ENCODE measurements at regions not wholly inside any gene's neighbourhood (a gene's known extent, or its start where the extent isn't known, plus 50 kb on each side); places are given as distances from the start of the nearest gene placed in this dataset.
"Not testable (repeated sequence)": the region's sequence is repeated elsewhere in the genome, so short reads cannot be mapped to it uniquely, and the experiment has no call there.

GRCh38 chr7:57789130-57789529 is 339.2 kb downstream of the ZNF716 start:
- no peak for DNase-seq (ENCODE audit: low spot score)
- no peak for TF ChIP-seq CTCF (IDR thresholded peaks at IDR 0.05)
- no peaks in the 10 kb centered on the region for H3K27me3 ChIP-seq

GRCh38 chr7:57819491-57819981 is 369.6 kb downstream of the ZNF716 start:
- TF ChIP-seq CTCF (IDR thresholded peaks at IDR 0.05): no peak
- Histone ChIP-seq H3K36me3 (no peaks in the 10 kb centered on the region), H3K27ac (no peak overlapping the region), H3K4me3 (no peak overlapping the region), H3K9me3 (no peaks in the 10 kb centered on the region), H3K4me1 (no peaks in the 10 kb centered on the region), H3K27me3 (no peaks in the 10 kb centered on the region)
- DNase-seq (ENCODE audit: low spot score): no peak

More at GRCh38 chr7:57789130-57789529, 339.2 kb downstream of the ZNF716 start:
- Histone ChIP-seq H3K4me3 (no peak overlapping the region), H3K4me1 (no peaks in the 10 kb centered on the region), H3K36me3 (no peaks in the 10 kb centered on the region), H3K27ac (no peak overlapping the region), H3K9me3 (no peaks in the 10 kb centered on the region)

DNA sequence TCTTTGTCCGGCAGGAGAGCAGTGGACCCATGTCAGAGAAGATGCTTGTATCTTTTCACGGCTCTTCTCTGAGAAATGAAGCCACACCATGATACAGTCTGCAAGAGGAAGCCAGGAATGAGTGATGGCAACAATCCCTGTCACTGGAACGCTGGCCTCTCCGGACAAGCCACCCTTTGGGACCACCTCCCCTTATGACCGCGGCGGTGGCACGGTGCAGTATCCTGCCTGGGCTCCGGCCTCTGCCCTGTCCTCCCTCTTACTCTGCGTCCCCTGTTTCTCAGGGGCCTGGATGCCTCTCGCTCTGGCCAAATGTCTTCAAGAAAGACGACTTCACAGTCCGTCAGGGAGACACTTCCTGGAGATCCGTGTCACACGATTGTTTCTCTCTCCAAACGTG is 370.5 kb downstream of the ZNF716 start:
- TF ChIP-seq CTCF (IDR thresholded peaks at IDR 0.05): no peak
- Histone ChIP-seq H3K4me1 (no peaks in the 10 kb centered on the region), H3K27ac (no peak overlapping the region)

DNA sequence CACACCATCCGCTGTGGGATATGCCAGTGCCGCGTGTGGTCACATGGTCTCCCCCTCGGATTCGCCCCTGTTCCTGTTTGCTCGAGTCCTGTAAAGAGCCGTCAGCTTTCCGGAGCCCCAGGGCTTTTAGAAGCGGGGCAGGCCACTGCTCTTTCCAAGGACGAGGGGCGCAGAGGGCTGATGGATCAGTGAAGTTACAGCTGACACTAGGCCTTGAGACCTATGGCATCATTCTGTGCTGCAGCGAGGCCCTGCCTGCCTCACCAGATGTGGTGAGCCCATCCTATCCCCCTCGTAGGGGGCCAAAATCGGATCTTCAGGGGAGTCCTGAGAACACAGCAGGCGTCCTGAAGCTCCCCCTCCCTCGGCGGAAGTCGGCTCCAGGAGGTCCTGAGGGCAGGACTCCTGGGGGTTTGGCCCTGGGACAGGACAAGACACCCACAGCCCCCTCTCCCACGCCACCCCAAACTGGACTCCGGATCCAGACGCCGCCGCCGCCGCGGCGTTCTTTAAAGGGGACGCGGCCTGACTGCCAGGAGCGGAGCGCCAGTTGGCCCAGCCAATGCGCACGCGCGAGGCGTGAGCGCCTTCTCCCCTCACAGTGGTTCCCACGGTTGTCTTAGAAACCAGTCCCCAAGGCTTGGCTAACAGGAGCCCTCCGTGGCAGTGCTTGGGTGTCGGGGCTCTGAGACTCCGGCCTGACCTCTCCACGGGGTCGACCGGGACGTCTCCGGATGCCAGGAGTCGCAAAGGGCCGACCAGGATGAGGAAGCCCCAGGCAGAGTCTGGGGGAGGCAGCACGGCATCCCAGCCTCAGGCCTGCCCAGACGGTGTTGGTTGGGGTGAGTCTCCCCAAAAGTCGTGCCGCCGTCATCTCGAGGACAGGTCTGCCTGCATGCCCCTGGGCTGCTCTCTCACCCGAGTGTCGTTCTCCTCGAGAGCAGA is 371.7 kb downstream of the ZNF716 start:
- no peak overlapping the region for H3K27ac ChIP-seq
- H3K4me1 ChIP-seq: no peaks in the 10 kb centered on the region
- H3K36me3 ChIP-seq: no peaks in the 10 kb centered on the region
- no peaks in the 10 kb centered on the region for H3K9me3 ChIP-seq
- no peak for TF ChIP-seq CTCF (IDR thresholded peaks at IDR 0.05)
- DNase-seq (ENCODE audit: low spot score): no peak
- no peaks in the 10 kb centered on the region for H3K27me3 ChIP-seq
- H3K4me3 ChIP-seq: no peak overlapping the region

More for the DNA sequence above, 370.5 kb downstream of the ZNF716 start:
- H3K4me3 ChIP-seq: no peak overlapping the region
- H3K36me3 ChIP-seq: no peaks in the 10 kb centered on the region
- H3K27me3 ChIP-seq: no peaks in the 10 kb centered on the region
- no peaks in the 10 kb centered on the region for H3K9me3 ChIP-seq
- no peak for DNase-seq (ENCODE audit: low spot score)

GRCh38 chr7:57826548-57826947 is 376.6 kb downstream of the ZNF716 start:
- H3K4me1 ChIP-seq; DNase-seq (ENCODE audit: low spot score); H3K9me3 ChIP-seq; H3K36me3 ChIP-seq; H3K27me3 ChIP-seq; H3K4me3 ChIP-seq; H3K27ac ChIP-seq: not testable (repeated sequence)

GRCh38 chr7:57835161-57835560 is 385.2 kb downstream of the ZNF716 start:
- not testable (repeated sequence) for H3K9me3 ChIP-seq; DNase-seq (ENCODE audit: low spot score); H3K27ac ChIP-seq; H3K4me3 ChIP-seq; H3K27me3 ChIP-seq; H3K36me3 ChIP-seq; H3K4me1 ChIP-seq

GRCh38 chr7:57839152-57839551 is 389.2 kb downstream of the ZNF716 start:
- not testable (repeated sequence) for H3K27ac ChIP-seq; H3K27me3 ChIP-seq; H3K36me3 ChIP-seq; DNase-seq (ENCODE audit: low spot score); H3K4me1 ChIP-seq; H3K9me3 ChIP-seq; H3K4me3 ChIP-seq
